H1 (cell line): ENCODE measurements at regions not wholly inside any gene's neighbourhood (a gene's known extent, or its start where the extent isn't known, plus 50 kb on each side); places are given as distances from the start of the nearest gene placed in this dataset.

Experiments used
- CTCF ChIA-PET: fragments of 300-600 bp; sonication (Branson Sonifier 250); formaldehyde crosslinking; loops from one replicate; lab custom pipeline; 2021; ENCODE audit not compliant: partially characterized antibody; lab: Charles Lee
- POLR2A ChIA-PET: fragments of 300-600 bp; sonication (Branson Sonifier 250); formaldehyde crosslinking; loops from one replicate; lab custom pipeline; 2021; ENCODE audit warnings: inconsistent platforms; ENCODE audit not compliant: partially characterized antibody; lab: Charles Lee
- DNase-seq, 2 experiments: peaks; one replicate each; pipeline versions ENCODE4 v3.0.0 to v3.0.0-alpha.2; 2010 to 2022; ENCODE audit warnings: low spot score in 2 of 2, low read depth in 1 of 2, mixed read lengths in 1 of 2
- FAIRE-seq: peaks from 2 replicates; lab custom pipeline; 2011; peaks lifted over from hg19 to GRCh38; lab: Jason Lieb, UNC
- H2AFZ ChIP-seq: 2 replicates; pipeline ENCODE4 v1.8.1; 2012; ENCODE audit warnings: low read length, inconsistent platforms
- H2AK5ac ChIP-seq: 2 replicates; pipeline ENCODE4 v1.6.1; 2013; ENCODE audit warnings: low read depth, low read length
- H2BK120ac ChIP-seq: replicated peaks from 2 replicates; pipeline ENCODE3; 2013; ENCODE audit warnings: low read depth, low read length, inconsistent platforms
- H2BK12ac ChIP-seq: 2 replicates; pipeline ENCODE4 v1.6.1; 2013; ENCODE audit warnings: low read depth, low read length
- H2BK15ac ChIP-seq: 2 replicates; pipeline ENCODE4 v1.6.1; 2013; ENCODE audit warnings: low read length
- H2BK20ac ChIP-seq: 2 replicates; pipeline ENCODE4 v1.6.1; 2013; ENCODE audit warnings: low read length
- H2BK5ac ChIP-seq: 2 replicates; pipeline ENCODE4 v1.6.1; 2013; ENCODE audit warnings: low read depth, low read length
- H3K14ac ChIP-seq: 2 replicates; pipeline ENCODE4 v1.6.1; 2013; ENCODE audit warnings: inconsistent platforms; ENCODE audit not compliant: insufficient read length
- H3K18ac ChIP-seq: 2 replicates; pipeline ENCODE4 v1.6.1; 2013; ENCODE audit warnings: low read length; ENCODE audit errors: extremely low read depth
- H3K23ac ChIP-seq: 2 replicates; pipeline ENCODE4 v1.6.1; 2013; ENCODE audit warnings: inconsistent platforms; ENCODE audit not compliant: insufficient read length
- H3K23me2 ChIP-seq: 2 replicates; pipeline ENCODE4 v1.6.1; 2013; ENCODE audit warnings: low read depth, low read length
- H3K27ac ChIP-seq: 2 replicates; pipeline ENCODE4 v1.6.1; 2011; ENCODE audit warnings: low read depth, low read length, inconsistent platforms
- H3K27me3 ChIP-seq, 4 experiments: replicated peaks in 1 of 4; 1 replicate in 1 of 4; 2 replicates in 3 of 4; pipeline versions ENCODE4 v1.6.1 to v1.8.1; 2011 to 2013; ENCODE audit warnings: low read length in 3 of 4, mild to moderate bottlenecking in 3 of 4, inconsistent platforms in 2 of 4, mixed read lengths in 2 of 4, moderate library complexity in 1 of 4; ENCODE audit not compliant: control insufficient read depth in 3 of 4, insufficient read depth in 3 of 4; ENCODE audit errors: extremely low read depth in 1 of 4
- H3K36me3 ChIP-seq, 4 experiments: 2 replicates each; pipeline versions ENCODE4 v1.6.1 to v1.8.1; 2011 to 2013; ENCODE audit warnings: mild to moderate bottlenecking in 4 of 4, low read length in 3 of 4, moderate library complexity in 2 of 4, control low read depth in 1 of 4, inconsistent platforms in 1 of 4; ENCODE audit not compliant: insufficient read depth in 4 of 4, control insufficient read depth in 2 of 4
- H3K4ac ChIP-seq: replicated peaks from 2 replicates; pipeline ENCODE3; 2013; ENCODE audit warnings: low read length, low read depth, mixed read lengths, inconsistent platforms; ENCODE audit not compliant: insufficient read length
- H3K4me1 ChIP-seq, 4 experiments: replicated peaks in 1 of 4; 1 replicate in 1 of 4; 2 replicates in 3 of 4; pipeline versions ENCODE4 v1.6.1 to v1.8.1; 2011 to 2013; ENCODE audit warnings: low read length in 3 of 4, inconsistent platforms in 2 of 4, mixed read lengths in 1 of 4; ENCODE audit not compliant: insufficient read depth in 4 of 4, control insufficient read depth in 3 of 4
- H3K4me2 ChIP-seq, 2 experiments: 2 replicates each; pipeline versions ENCODE4 v1.6.1 to v1.8.1; 2011 to 2013; ENCODE audit warnings: low read depth in 2 of 2, low read length in 2 of 2, control low read depth in 1 of 2, inconsistent platforms in 1 of 2, mild to moderate bottlenecking in 1 of 2; ENCODE audit not compliant: insufficient read depth in 1 of 2
- H3K4me3 ChIP-seq, 4 experiments: fragments of 200-600, 300-600 bp in 1 of 4; sonication (generic), shearing (Covaris generic), sonication (Bioruptor Twin) in 1 of 4; 2 replicates each; pipeline versions ENCODE4 v1.5.1 to v1.8.1; 2011 to 2016; ENCODE audit warnings: low read length in 4 of 4, low read depth in 3 of 4, control low read depth in 2 of 4, inconsistent platforms in 2 of 4, mild to moderate bottlenecking in 2 of 4, mixed read lengths in 1 of 4, moderate library complexity in 1 of 4; ENCODE audit not compliant: insufficient read depth in 2 of 4; ENCODE audit errors: extremely low read depth in 1 of 4
- H3K56ac ChIP-seq: replicated peaks from 2 replicates; pipeline ENCODE3; 2013; ENCODE audit warnings: low read depth, mild to moderate bottlenecking, mixed read lengths, low read length, inconsistent platforms; ENCODE audit not compliant: insufficient read length
- H3K79me1 ChIP-seq: 2 replicates; pipeline ENCODE4 v1.6.1; 2013; ENCODE audit warnings: low read depth, low read length, control low read depth
- H3K79me2 ChIP-seq, 2 experiments: 2 replicates each; pipeline versions ENCODE4 v1.6.1 to v1.8.1; 2012 to 2013; ENCODE audit warnings: low read length in 2 of 2, mild to moderate bottlenecking in 2 of 2, inconsistent platforms in 1 of 2; ENCODE audit not compliant: insufficient read depth in 2 of 2, control insufficient read depth in 1 of 2
- H3K9ac ChIP-seq, 4 experiments: replicated peaks in 1 of 4; 1 replicate in 1 of 4; 2 replicates in 3 of 4; pipeline versions ENCODE4 v1.6.1 to v1.8.1; 2011 to 2013; ENCODE audit warnings: low read depth in 3 of 4, low read length in 3 of 4, control low read depth in 2 of 4, mild to moderate bottlenecking in 2 of 4, moderate library complexity in 2 of 4, inconsistent platforms in 1 of 4; ENCODE audit errors: extremely low read depth in 1 of 4
- H3K9me3 ChIP-seq, 2 experiments: 2 replicates each; pipeline versions ENCODE4 v1.6.1 to v1.8.1; 2012 to 2013; ENCODE audit warnings: mild to moderate bottlenecking in 2 of 2, moderate library complexity in 2 of 2, control low read depth in 1 of 2, inconsistent platforms in 1 of 2, low read depth in 1 of 2, low read length in 1 of 2, mixed read lengths in 1 of 2; ENCODE audit not compliant: insufficient read depth in 2 of 2
- H4K20me1 ChIP-seq, 2 experiments: replicated peaks in 1 of 2; 2 replicates each; pipeline versions ENCODE3 to v1.8.1; 2011 to 2013; ENCODE audit warnings: inconsistent platforms in 2 of 2, low read length in 2 of 2, mild to moderate bottlenecking in 1 of 2; ENCODE audit not compliant: insufficient read depth in 2 of 2, control insufficient read depth in 1 of 2
- H4K5ac ChIP-seq: 2 replicates; pipeline ENCODE4 v1.6.1; 2013; ENCODE audit warnings: low read length, low read depth, mixed read lengths, inconsistent platforms; ENCODE audit not compliant: insufficient read length
- H4K8ac ChIP-seq: 2 replicates; pipeline ENCODE4 v1.8.0; 2013; ENCODE audit warnings: mild to moderate bottlenecking, moderate library complexity, low read length, inconsistent platforms; ENCODE audit not compliant: insufficient read depth; ENCODE audit errors: extremely low read depth
- H4K91ac ChIP-seq: replicated peaks from 2 replicates; pipeline ENCODE3; 2013; ENCODE audit warnings: low read length, mixed read lengths, inconsistent platforms; ENCODE audit not compliant: insufficient read length
- EGR1 ChIP-seq: IDR thresholded peaks from 2 replicates; pipeline ENCODE4 v1.6.1; 2011; ENCODE audit warnings: low read depth, low read length, borderline replicate concordance
- GTF2F1 ChIP-seq: IDR thresholded peaks from 2 replicates; pipeline ENCODE4 v1.6.1; 2012; ENCODE audit warnings: low read depth, low read length, improper control_type of control experiment, borderline replicate concordance
- NRF1 ChIP-seq: IDR thresholded peaks from 2 replicates; pipeline ENCODE4 v1.6.1; 2011; ENCODE audit warnings: mild to moderate bottlenecking, low read depth, low read length, improper control_type of control experiment
- RAD21 ChIP-seq, 2 experiments: IDR thresholded peaks in 1 of 2; conservative IDR thresholded peaks in 1 of 2; 2 replicates each; pipeline ENCODE4 v1.6.1; 2011; ENCODE audit warnings: low read depth in 2 of 2, low read length in 2 of 2, improper control_type of control experiment in 1 of 2, inconsistent platforms in 1 of 2, mild to moderate bottlenecking in 1 of 2, moderate library complexity in 1 of 2
- SIN3A ChIP-seq, 2 experiments: IDR thresholded peaks in 1 of 2; conservative IDR thresholded peaks in 1 of 2; 2 replicates each; pipeline ENCODE4 v1.6.1; 2011 to 2012; ENCODE audit warnings: low read length in 2 of 2, improper control_type of control experiment in 1 of 2, low read depth in 1 of 2, mild to moderate bottlenecking in 1 of 2
- SUZ12 ChIP-seq: fragments of 200-600 bp; sonication (generic); IDR thresholded peaks from 2 replicates; pipeline ENCODE4 v1.6.1; 2012; ENCODE audit warnings: mild to moderate bottlenecking, inconsistent platforms, low read length, moderate library complexity, mixed read lengths
- TCF12 ChIP-seq: IDR thresholded peaks from 2 replicates; pipeline ENCODE4 v1.6.1; 2011; ENCODE audit warnings: low read depth, mild to moderate bottlenecking, low read length
- WGBS, 2 experiments: shearing (Covaris generic) in 1 of 2; methylation state at CpG; one replicate each; pipeline versions ENCODE4 v1.1.6 to v1.1.7; 2013 to 2015; ENCODE audit warnings: low lambda C conversion rate in 2 of 2, mixed read lengths in 2 of 2, inconsistent platforms in 1 of 2, low coverage in 1 of 2, missing lambda C conversion rate in 1 of 2; ENCODE audit not compliant: insufficient replicate concordance in 2 of 2, insufficient coverage in 1 of 2, insufficient read length in 1 of 2; ENCODE audit errors: extremely low coverage in 1 of 2, missing lambda C conversion rate in 1 of 2; 5-methylcytosine and 5-hydroxymethylcytosine counted together

- Histone ChIP-seq H3K27ac (no peak overlapping the region), H3K9me3 (no peaks in the 10 kb centered on the region), H2BK5ac (no peak overlapping the region), H4K8ac (no peak overlapping the region), H3K9ac (no peak overlapping the region), H3K4me3 (no peak overlapping the region), H2BK120ac (no peak overlapping the region), H3K36me3 (no peaks in the 10 kb centered on the region), H4K91ac (no peak overlapping the region), H3K4me1 (peaks cover 0 to 11% (median 7%) of the 10 kb centered on the region in 4 experiments; a peak in 4 of 7 replicates), H3K23me2 (no peaks in the 10 kb centered on the region), H4K20me1 (no peaks in the 10 kb centered on the region), H2BK12ac (no peak overlapping the region), H3K79me1 (no peaks in the 10 kb centered on the region), H2BK15ac (no peak overlapping the region), H2AFZ (no peak overlapping the region), H2AK5ac (no peak overlapping the region), H3K4me2 (no peak overlapping the region), H3K79me2 (no peaks in the 10 kb centered on the region), H4K5ac (no peak overlapping the region), H3K27me3 (peaks cover 0 to 5% (median 0%) of the 10 kb centered on the region in 4 experiments; a peak in 3 of 7 replicates), H3K14ac (no peak overlapping the region), H3K18ac (no peak overlapping the region), H2BK20ac (no peak overlapping the region), H3K56ac (no peak overlapping the region), H3K4ac (no peak overlapping the region), H3K23ac (no peak overlapping the region)
- FAIRE-seq (no peak), DNase-seq (no peak)
- WGBS, 2 experiments = 78% methylated on average over 10 of the region's 10 CpGs; no CpG with 5 or more reads in 1 of the 2 experiments
- ChIA-PET CTCF (interaction anchor here (0.6 to 1.8 kb wide), 22 partner anchors 8 to 1122 kb away, joined by 3 to 9 read pairs (median 3); no protein-coding TSS in a partner anchor), POLR2A (interaction anchor here (1.4 kb wide), 1 partner anchor 11 kb away, joined by 3 read pairs; no protein-coding TSS in a partner anchor)
- TF ChIP-seq NRF1 (no peak), RAD21 (IDR thresholded peaks at IDR 0.05 in 1 of 2, conservative IDR thresholded peaks at IDR 0.05 in 1 of 2; ENCODE audit: low read depth in 2 of 2, low read length in 2 of 2) (no peak), TCF12 (no peak), SIN3A (conservative IDR thresholded peaks at IDR 0.05 in 1 of 2, IDR thresholded peaks at IDR 0.05 in 1 of 2; ENCODE audit: low read depth in 1 of 2, low read length in 2 of 2) (no peak), GTF2F1 (no peak), SUZ12 (no peak), EGR1 (no peak)
Observed at GRCh38 chr3:70531838-70532489, 219.5 kb upstream of the MDFIC2 start.
